ENCODE measurements at regions not wholly inside any gene's neighbourhood (a gene's known extent, or its start where the extent isn't known, plus 50 kb on each side); places are given as distances from the start of the nearest gene placed in this dataset.
"Not testable (repeated sequence)": the region's sequence is repeated elsewhere in the genome, so short reads cannot be mapped to it uniquely, and the experiment has no call there.

- H3K9ac ChIP-seq (ENCODE audit: low read depth, low read length) = no peak overlapping the region
- peaks cover 3% of the 10 kb centered on the region for H3K27me3 ChIP-seq (ENCODE audit: control insufficient read depth, insufficient read depth, low read length)
- H3K9me3 ChIP-seq (ENCODE audit: control insufficient read depth, insufficient read depth, low read length) = no peaks in the 10 kb centered on the region
- no peaks in the 10 kb centered on the region for H3K4me1 ChIP-seq (ENCODE audit: control insufficient read depth, insufficient read depth, low read length)
- no peaks in the 10 kb centered on the region for H3K36me3 ChIP-seq (ENCODE audit: control insufficient read depth, insufficient read depth, low read length)
- no peak overlapping the region for H3K4me3 ChIP-seq (ENCODE audit: low read depth, low read length)
Observed at GRCh38 chr2:242017086-242017485, 147.6 kb downstream of the RTP5 start.

DNA sequence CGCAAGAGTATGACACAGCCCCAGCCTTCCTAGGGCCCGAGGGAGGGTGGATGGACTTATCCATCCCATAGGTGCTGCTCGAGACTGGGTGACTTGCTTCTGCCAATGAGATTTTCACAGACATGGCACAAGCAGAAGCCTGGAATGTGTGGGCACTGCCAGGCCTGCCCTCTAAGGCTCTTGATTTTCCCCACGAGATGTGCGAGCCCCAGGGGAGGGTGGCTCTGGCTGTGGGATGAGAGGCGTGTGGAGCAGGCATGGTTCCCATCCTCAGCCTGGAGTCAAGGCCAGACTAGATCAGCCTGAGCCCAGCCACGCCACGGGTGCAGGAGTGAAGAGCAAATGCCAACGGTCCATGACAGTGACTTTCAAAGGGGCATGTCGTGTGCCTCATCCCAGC is 148.9 kb downstream of the RTP5 start:
- not testable (repeated sequence) for H3K9ac ChIP-seq (ENCODE audit: low read depth, low read length); H3K9me3 ChIP-seq (ENCODE audit: control insufficient read depth, insufficient read depth, low read length)

DNA sequence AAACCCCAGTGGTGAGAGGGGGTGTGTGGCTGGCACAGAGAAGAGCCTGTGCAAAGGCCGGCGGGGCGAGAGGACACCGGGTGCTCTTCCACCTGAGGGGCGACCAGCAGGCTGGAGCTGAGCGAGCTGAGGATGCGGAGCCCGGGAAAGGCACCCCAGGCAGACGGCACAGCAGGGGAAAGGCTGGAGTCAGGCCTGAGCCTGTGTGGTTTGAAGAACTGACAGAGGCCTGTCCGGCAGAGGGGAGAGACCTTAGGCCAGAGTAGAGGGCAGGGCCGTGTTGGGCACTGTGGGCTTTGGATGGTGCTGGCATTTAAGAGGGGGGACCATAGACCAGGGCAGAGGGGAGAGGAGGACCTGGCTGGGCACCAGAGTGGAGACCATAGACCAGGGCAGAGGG is 149.8 kb downstream of the RTP5 start:
- H3K9ac ChIP-seq (ENCODE audit: low read depth, low read length) = no peak overlapping the region
- H3K27me3 ChIP-seq (ENCODE audit: control insufficient read depth, insufficient read depth, low read length) = peaks cover 5% of the 10 kb centered on the region
- no peaks in the 10 kb centered on the region for H3K4me1 ChIP-seq (ENCODE audit: control insufficient read depth, insufficient read depth, low read length)
- H3K4me3 ChIP-seq (ENCODE audit: low read depth, low read length) = no peak overlapping the region
- H3K36me3 ChIP-seq (ENCODE audit: control insufficient read depth, insufficient read depth, low read length) = no peaks in the 10 kb centered on the region
- H3K9me3 ChIP-seq (ENCODE audit: control insufficient read depth, insufficient read depth, low read length) = no peaks in the 10 kb centered on the region

More for the DNA sequence above, 148.9 kb downstream of the RTP5 start:
- not testable (repeated sequence) for H3K4me1 ChIP-seq (ENCODE audit: control insufficient read depth, insufficient read depth, low read length); H3K36me3 ChIP-seq (ENCODE audit: control insufficient read depth, insufficient read depth, low read length); H3K27me3 ChIP-seq (ENCODE audit: control insufficient read depth, insufficient read depth, low read length); H3K4me3 ChIP-seq (ENCODE audit: low read depth, low read length)

DNA sequence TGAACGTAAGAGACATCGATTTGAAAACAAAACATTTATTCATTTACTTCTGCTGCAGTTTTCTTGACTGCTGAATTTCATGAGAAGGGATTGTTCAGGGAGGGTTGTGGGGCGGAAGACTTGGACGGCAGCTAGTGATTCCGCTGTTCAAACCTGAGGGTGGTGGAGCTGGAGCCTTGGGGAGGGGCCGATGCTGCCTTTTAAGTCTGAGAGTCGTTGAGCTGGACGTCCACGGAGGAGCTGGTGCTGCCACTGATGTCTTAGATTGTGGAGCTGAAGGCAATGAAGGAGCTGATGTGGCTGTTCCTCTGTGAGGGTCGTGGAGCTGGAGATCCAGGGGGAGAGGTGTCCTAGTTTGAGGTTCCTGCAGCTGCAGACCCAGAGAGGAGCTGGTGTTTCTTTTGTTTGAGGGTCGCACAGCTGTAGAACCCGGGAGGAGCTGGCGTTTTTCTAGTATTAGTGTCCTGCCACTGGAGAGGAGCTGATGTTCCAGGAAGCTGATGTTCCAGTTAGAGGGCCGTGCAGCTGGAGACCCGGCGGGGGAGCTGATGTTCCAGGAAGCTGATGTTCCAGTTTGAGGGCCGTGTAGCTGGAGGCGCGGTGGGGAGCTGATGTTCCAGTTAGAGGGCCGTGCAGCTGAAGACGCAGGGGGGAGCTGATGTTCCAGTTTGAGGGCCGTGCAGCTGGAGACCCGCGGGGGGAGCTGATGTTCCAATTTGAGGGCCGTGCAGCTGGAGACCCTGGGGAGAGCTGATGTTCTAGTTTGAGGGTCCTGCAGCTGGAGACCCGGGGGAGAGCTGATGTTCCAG is 150.9 kb downstream of the RTP5 start:
- Histone ChIP-seq H3K9ac (ENCODE audit: low read depth, low read length) (no peak overlapping the region), H3K4me3 (ENCODE audit: low read depth, low read length) (no peak overlapping the region), H3K27me3 (ENCODE audit: control insufficient read depth, insufficient read depth, low read length) (peaks cover 5% of the 10 kb centered on the region)

DNA sequence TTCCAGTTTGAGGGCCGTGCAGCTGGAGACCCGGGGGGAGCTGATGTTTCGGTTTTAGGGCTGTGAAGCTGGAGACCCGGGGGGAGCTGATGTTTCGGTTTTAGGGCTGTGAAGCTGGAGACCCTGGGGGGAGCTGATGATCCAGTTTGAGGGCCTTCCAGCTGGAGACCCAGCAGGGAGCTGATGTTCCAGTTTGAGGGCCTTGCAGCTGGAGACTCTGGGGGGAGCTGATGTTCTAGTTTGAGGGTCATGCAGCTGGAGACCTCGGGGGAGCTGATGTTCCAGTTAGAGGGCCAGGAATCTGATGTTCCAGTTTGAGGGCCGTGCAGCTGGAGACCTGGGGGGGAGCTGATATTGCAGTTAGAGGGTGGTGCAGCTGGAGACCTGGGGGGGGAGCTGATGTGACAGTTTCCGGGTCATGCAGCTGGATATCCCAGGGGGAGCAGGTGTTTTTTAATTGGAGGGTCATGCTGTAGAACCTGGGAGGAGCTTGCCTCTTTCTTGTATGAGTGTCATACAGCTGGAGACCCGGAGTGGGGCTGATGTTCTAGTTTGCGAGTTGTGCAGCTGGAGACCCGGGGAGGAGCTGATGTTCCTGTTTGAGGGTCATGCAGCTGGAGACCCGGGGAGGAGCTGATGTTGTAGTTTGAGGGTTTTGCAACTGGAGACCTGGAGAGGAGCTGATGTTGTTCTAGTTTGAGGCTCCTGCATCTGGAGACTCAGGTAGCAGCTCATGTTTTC is 153.2 kb downstream of the RTP5 start:
- H3K4me3 ChIP-seq (ENCODE audit: low read depth, low read length) = no peak overlapping the region

More for the DNA sequence above, 150.9 kb downstream of the RTP5 start:
- Histone ChIP-seq H3K36me3 (ENCODE audit: control insufficient read depth, insufficient read depth, low read length) (no peaks in the 10 kb centered on the region), H3K4me1 (ENCODE audit: control insufficient read depth, insufficient read depth, low read length) (no peaks in the 10 kb centered on the region), H3K9me3 (ENCODE audit: control insufficient read depth, insufficient read depth, low read length) (no peaks in the 10 kb centered on the region)

GRCh38 chr2:242024751-242025355 is 155.3 kb downstream of the RTP5 start:
- Histone ChIP-seq H3K27me3 (ENCODE audit: control insufficient read depth, insufficient read depth, low read length) (peaks cover 9% of the 10 kb centered on the region), H3K4me1 (ENCODE audit: control insufficient read depth, insufficient read depth, low read length) (no peaks in the 10 kb centered on the region), H3K4me3 (ENCODE audit: low read depth, low read length) (no peak overlapping the region), H3K9me3 (ENCODE audit: control insufficient read depth, insufficient read depth, low read length) (no peaks in the 10 kb centered on the region), H3K36me3 (ENCODE audit: control insufficient read depth, insufficient read depth, low read length) (no peaks in the 10 kb centered on the region), H3K9ac (ENCODE audit: low read depth, low read length) (no peak overlapping the region)

More for the DNA sequence above, 153.2 kb downstream of the RTP5 start:
- Histone ChIP-seq H3K9ac (ENCODE audit: low read depth, low read length) (no peak overlapping the region), H3K4me1 (ENCODE audit: control insufficient read depth, insufficient read depth, low read length) (no peaks in the 10 kb centered on the region), H3K27me3 (ENCODE audit: control insufficient read depth, insufficient read depth, low read length) (peaks cover 5% of the 10 kb centered on the region), H3K36me3 (ENCODE audit: control insufficient read depth, insufficient read depth, low read length) (no peaks in the 10 kb centered on the region), H3K9me3 (ENCODE audit: control insufficient read depth, insufficient read depth, low read length) (no peaks in the 10 kb centered on the region)

DNA sequence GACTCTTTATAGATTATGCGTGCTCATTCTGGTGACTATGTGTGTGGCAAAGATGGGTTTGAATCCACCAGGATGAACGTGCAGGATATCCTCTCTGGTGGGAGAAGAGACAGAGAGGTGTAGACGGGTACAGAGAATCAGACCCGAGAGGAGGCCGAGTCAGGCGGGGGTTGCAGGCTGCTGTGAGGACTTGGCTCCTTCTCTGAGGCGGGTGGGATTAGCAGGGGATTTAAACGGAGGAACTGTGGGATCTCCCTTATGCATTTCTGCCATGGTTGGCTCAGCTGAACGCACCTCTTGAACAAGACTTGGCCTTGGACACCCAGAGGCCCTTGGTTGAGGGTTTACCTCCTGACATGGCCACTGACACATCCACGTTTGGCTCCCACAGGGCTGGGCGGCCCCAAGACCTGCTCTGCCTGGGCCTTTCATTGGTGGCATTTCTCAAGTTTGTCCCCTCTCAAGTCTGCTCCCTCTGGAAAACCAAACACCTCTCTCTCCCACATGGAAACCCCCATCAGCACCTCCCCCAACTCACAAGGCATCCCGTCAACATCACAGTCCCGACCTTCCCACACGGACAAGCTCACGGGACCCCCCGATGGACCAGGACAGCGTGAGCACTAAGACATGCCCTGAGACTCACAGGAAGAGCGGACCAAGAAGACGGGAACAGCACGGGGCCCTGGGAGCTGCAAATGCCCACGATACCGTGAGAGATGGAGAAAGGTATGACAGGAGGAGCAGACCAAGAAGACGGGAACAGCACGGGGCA is 158.3 kb downstream of the RTP5 start:
- Histone ChIP-seq H3K9ac (ENCODE audit: low read depth, low read length) (no peak overlapping the region), H3K9me3 (ENCODE audit: control insufficient read depth, insufficient read depth, low read length) (no peaks in the 10 kb centered on the region), H3K36me3 (ENCODE audit: control insufficient read depth, insufficient read depth, low read length) (no peaks in the 10 kb centered on the region), H3K4me1 (ENCODE audit: control insufficient read depth, insufficient read depth, low read length) (no peaks in the 10 kb centered on the region), H3K27me3 (ENCODE audit: control insufficient read depth, insufficient read depth, low read length) (peaks cover 28% of the 10 kb centered on the region), H3K4me3 (ENCODE audit: low read depth, low read length) (no peak overlapping the region)

DNA sequence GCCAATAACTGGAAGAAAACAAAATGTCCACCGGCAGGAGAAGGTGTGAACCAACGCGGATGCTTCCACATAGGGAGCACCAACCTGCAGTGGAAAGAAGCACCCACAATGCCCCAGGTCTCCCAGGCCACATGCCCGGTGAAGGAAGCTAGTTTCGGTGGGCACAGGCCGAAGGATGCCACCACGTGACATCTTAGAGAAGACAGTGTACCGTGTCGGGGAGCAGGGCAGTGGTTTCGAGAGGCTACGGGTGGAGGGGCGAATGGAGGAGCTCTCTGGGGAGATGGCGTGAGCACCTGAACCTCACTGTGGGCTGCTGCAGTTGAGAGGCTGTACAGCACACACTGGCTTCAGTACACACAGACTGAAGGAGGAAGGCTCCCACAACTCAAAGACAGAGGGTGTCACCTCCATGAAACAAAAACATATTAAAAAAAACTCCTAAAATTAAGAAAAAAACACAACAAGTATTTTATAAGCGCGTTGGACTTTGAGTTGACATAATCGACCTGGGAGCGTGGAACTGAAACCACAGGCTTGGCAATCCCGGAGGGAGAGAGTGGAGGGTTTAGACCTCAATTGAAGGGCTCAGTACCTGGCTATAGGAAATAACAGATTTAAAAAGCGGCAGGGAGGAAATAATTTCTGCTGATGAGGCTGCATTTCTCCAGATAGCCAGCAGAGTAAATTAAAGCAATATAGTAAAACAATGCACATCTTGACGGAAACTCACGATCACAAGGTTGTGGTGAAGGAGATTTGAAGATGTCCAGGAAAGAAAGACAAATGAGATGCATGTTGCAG is 160.1 kb downstream of the RTP5 start:
- Histone ChIP-seq H3K4me1 (ENCODE audit: control insufficient read depth, insufficient read depth, low read length) (no peaks in the 10 kb centered on the region), H3K27me3 (ENCODE audit: control insufficient read depth, insufficient read depth, low read length) (peaks cover 41% of the 10 kb centered on the region), H3K4me3 (ENCODE audit: low read depth, low read length) (no peak overlapping the region), H3K9ac (ENCODE audit: low read depth, low read length) (no peak overlapping the region), H3K9me3 (ENCODE audit: control insufficient read depth, insufficient read depth, low read length) (no peaks in the 10 kb centered on the region), H3K36me3 (ENCODE audit: control insufficient read depth, insufficient read depth, low read length) (no peaks in the 10 kb centered on the region)

DNA sequence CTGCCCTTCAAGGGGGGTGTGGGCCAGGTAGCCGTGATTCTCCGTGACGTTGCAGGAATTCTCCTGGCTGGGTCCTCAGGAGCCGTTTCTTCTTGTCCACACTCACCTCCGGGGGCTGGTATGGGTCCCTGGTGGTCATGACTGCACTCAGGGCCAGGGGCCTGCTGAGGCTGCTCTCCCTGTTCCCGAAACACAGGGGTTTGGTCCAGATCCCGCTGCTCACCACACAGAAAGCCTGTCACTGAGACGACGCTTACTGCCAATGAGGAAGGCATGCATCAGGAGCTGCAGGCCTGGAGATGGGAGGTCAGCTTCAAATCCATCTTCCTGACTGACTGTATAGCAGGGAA is 160.7 kb downstream of the RTP5 start:
- Histone ChIP-seq H3K36me3 (ENCODE audit: control insufficient read depth, insufficient read depth, low read length) (no peaks in the 10 kb centered on the region), H3K27me3 (ENCODE audit: control insufficient read depth, insufficient read depth, low read length) (peaks cover 41% of the 10 kb centered on the region), H3K9me3 (ENCODE audit: control insufficient read depth, insufficient read depth, low read length) (no peaks in the 10 kb centered on the region), H3K4me3 (ENCODE audit: low read depth, low read length) (no peak overlapping the region), H3K9ac (ENCODE audit: low read depth, low read length) (no peak overlapping the region), H3K4me1 (ENCODE audit: control insufficient read depth, insufficient read depth, low read length) (no peaks in the 10 kb centered on the region)

DNA sequence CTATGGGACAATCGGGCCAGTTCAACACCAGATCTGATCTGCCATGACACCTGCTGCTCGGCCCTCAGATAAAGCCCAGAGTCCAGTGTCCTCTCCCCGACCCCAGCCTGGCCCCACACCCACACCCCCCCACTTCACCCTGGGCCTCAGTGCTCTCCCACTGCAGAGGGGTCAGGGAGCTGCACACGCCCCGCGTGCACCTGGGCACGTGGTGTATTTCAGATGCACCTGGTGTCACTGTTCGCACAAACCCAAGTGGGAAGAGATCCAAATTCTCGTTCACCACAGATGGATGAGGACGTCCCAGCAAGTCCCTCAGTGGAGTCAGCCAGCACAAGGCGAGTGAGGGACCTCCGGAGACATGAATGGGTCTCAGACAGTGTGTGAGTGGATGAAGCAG is 161.3 kb downstream of the RTP5 start:
- no peak overlapping the region for H3K9ac ChIP-seq (ENCODE audit: low read depth, low read length)
- H3K4me3 ChIP-seq (ENCODE audit: low read depth, low read length) = no peak overlapping the region
- no peaks in the 10 kb centered on the region for H3K9me3 ChIP-seq (ENCODE audit: control insufficient read depth, insufficient read depth, low read length)
- peaks cover 43% of the 10 kb centered on the region for H3K27me3 ChIP-seq (ENCODE audit: control insufficient read depth, insufficient read depth, low read length)
- H3K4me1 ChIP-seq (ENCODE audit: control insufficient read depth, insufficient read depth, low read length) = no peaks in the 10 kb centered on the region
- H3K36me3 ChIP-seq (ENCODE audit: control insufficient read depth, insufficient read depth, low read length) = no peaks in the 10 kb centered on the region

DNA sequence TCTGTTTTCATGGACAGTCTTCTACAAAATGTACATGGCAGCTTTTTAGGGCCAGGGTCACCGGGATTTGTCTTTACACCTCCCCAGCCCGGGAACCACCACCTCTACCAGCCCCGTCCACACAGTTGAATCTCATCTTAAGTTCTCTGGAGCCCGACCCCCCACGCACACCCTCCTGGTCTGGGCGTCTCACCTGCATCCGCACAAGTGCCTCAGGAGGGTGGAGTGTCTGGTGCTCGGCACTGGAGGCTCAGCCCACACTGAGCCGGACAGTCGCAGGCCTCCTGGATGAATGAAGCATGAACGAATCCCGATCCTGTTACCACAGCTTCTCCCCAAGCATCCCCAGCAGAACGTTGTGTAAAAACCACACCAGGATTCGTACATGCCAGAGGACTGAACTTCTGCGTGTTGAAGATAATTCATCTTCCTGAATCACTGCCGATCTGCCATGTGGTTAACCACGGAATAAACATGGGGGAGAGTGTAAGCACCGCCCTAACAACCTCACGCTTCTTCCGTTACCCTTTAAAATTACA is 162.0 kb downstream of the RTP5 start:
- Histone ChIP-seq H3K9ac (ENCODE audit: low read depth, low read length) (no peak overlapping the region), H3K4me1 (ENCODE audit: control insufficient read depth, insufficient read depth, low read length) (no peaks in the 10 kb centered on the region), H3K9me3 (ENCODE audit: control insufficient read depth, insufficient read depth, low read length) (no peaks in the 10 kb centered on the region), H3K27me3 (ENCODE audit: control insufficient read depth, insufficient read depth, low read length) (peaks cover 50% of the 10 kb centered on the region), H3K4me3 (ENCODE audit: low read depth, low read length) (no peak overlapping the region), H3K36me3 (ENCODE audit: control insufficient read depth, insufficient read depth, low read length) (no peaks in the 10 kb centered on the region)
